ENCODE measurements at regions not wholly inside any gene's neighbourhood (a gene's known extent, or its start where the extent isn't known, plus 50 kb on each side); places are given as distances from the start of the nearest gene placed in this dataset.

DNA sequence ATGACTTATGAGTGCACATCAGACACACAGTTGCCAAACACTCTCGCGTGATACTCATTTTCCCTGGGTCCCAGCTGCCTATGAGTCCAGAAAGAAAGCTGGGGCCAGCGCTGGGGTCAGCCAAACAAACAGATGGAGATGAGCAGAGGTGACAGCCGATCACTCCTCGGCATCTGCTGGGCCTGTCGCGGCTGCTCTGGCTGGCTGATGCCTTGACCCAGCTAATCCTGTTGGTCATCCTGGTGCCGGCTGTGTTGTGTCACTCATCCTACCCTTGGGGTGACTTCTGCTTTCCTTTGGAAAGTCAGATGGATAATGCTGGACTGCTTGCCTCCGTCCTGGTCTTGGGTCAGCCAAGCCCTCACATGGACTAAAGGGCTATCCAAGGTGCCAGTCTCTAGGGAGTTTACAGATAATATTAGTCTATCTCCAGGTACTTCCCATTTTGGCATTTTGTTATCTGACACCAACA, 105.3 kb upstream of the PDZRN3 start:
- no peak for DNase-seq

DNA sequence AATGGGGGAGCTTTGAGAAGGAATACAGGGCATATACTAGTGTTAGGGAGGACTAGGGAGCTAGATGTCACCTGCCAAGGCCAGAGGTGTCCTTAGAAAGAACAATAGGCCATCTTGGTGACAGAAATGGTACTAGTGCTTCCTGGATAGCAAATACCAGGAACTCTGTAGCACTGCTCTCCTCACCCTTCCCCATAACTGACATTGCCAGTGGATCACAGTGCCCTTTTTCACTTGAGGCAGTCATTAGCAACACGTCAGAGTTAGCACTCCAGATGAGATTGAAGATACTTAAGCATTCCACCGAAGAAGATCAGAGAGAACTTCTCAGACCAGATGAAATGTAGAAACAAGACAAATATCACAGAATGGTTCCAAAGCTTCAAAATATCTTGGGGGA, 103.1 kb upstream of the PDZRN3 start:
- no peak for DNase-seq

- DNase-seq = no peak
Measured at GRCh38 chr3:73727117-73727821, 102.5 kb upstream of the PDZRN3 start.

GRCh38 chr3:73723596-73723995, 98.9 kb upstream of the PDZRN3 start:
- DNase-seq = no peak

- no peak for DNase-seq
Measured at GRCh38 chr3:73719861-73720260, 95.1 kb upstream of the PDZRN3 start.

GRCh38 chr3:73719413-73719851, 94.7 kb upstream of the PDZRN3 start:
- no peak for DNase-seq

DNA sequence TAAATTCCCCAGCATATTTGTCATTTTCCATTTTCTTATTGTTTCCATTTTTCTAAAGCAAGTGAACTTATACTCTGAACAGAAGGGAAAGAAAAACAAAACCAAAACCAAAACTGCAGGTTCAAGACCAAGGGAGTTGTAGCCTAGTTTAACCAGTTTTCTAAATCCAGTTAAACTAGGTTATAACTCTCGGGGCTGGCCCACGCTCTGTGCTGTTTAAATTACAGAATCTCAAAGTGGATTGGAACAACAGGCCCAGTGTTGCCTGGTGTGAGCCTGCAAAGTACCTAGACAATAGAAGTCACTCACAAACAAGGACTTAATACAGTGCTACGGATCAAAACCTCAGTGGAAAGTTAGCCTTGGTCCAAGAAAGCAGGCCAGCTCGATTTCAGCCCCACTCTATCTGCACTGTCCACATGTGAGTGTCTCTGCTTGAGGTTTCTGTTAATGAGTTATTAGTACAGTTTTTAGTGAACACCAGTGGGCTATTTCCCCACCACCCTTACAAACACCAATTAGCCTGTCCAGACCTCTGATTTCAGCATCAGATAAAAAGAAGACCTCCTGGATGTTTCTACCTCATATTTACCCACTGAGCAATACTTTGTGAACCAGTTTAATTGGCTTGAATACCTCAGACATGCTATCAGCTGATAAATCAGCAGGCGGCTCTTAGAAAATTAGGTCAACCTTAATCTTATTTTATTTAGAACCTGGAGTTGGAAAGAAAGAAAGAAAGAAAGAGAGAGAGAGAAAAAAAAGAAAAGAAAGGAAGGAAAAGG, 93.8 kb upstream of the PDZRN3 start:
- no peak for DNase-seq

GRCh38 chr3:73716418-73716817, 91.7 kb upstream of the PDZRN3 start:
- no peak for DNase-seq

DNA sequence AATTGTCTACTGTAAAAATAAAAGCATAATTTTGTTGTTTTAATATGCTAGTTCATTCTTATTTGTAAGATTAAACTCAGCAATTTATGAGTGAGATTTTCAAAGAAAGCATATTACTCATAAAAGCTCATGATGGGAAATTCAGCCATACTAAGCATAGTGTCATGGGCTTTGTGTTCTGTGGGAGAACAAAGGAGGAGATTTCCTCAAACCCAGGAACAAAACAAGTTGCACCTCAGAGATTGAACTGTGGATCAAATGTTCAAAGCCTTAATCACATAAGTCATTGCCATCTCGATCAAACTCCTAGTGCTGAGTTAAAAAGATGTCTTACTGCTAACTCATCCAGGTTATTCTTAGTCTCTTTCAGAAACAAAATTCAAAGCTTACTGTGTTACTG, 85.6 kb upstream of the PDZRN3 start:
- DNase-seq = no peak

DNA sequence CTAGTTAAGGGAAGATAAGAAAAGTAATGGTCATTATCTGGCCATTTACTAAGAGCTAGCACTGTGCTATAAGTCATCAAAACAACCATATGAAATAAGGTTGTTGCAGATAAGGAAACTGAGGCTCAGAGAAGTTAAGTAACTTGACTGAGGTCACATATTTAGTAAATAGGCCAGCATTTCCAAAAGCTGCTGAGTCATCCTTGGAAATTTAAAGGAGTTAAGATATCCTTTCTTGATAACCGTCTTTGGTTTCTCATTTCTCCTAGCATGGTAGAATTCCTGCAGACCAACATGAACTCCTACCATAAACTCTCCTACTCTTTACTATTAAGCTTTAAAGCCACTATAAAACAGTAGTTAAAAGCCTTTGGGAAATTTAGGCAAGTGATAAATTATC, 85.0 kb upstream of the PDZRN3 start:
- DNase-seq = no peak

GRCh38 chr3:73708956-73709355, 84.2 kb upstream of the PDZRN3 start:
- no peak for DNase-seq

- no peak for DNase-seq
Measured at GRCh38 chr3:73707772-73708171, 83.0 kb upstream of the PDZRN3 start.

- DNase-seq = no peak
Measured at GRCh38 chr3:73706771-73707170, 82.0 kb upstream of the PDZRN3 start.

DNA sequence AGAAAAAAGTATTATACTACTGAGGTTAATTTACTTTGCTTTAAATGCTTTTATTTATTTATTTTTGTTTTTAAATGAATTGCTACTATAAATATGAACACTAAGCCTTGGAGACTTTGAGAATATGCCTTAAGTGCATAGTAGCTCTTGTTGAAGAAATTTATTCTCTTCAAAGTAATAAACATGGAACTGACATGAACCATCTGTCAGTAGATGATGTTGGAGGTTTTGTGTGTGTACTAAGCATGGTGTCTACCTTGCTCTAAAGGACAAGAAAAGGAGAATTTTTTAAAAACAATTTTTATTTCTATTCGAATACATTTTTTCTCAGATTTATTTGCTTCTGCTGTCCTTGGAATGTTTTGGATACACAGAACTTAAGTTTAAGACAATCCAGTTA, 81.1 kb upstream of the PDZRN3 start:
- DNase-seq = no peak

DNA sequence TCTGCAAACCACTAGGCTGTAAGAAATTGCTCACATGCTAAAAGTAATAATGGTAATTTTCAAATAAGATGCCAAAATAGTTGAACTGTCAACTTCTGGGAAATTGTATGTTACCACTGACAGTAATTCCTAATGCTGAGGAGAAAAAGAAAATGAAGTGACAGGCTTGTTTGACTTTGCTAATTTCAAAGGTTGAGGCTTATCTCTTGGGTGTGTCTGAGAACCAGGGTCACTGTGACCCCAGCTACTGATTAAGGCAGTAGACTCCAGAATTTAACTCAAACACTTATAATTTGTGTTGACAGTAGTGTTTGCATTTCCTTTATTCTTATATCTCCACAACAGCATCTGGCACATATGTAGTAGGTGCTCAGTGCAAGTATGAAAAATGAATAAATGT, 74.6 kb upstream of the PDZRN3 start:
- no peak for DNase-seq

GRCh38 chr3:73697020-73697419, 72.3 kb upstream of the PDZRN3 start:
- no peak for DNase-seq

DNA sequence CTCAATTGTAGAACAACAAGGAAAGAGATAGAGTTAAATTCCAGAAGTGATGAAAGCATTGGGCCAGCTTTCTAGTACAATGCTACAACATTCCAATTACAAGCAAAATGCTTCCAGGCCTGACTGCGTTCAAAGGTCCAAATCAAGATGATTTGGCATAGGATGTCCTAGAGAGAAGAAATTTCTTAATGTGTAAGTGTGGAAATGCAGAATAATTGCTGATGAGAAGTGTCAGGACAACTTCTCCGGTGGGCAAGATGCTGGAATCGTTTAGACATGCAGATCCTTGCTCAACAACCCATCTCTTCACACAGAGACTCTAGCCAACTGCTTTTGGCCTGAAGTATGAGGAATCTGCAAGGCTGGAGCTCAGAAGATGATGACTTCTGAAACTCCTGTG, 71.1 kb upstream of the PDZRN3 start:
- DNase-seq = no peak

DNA sequence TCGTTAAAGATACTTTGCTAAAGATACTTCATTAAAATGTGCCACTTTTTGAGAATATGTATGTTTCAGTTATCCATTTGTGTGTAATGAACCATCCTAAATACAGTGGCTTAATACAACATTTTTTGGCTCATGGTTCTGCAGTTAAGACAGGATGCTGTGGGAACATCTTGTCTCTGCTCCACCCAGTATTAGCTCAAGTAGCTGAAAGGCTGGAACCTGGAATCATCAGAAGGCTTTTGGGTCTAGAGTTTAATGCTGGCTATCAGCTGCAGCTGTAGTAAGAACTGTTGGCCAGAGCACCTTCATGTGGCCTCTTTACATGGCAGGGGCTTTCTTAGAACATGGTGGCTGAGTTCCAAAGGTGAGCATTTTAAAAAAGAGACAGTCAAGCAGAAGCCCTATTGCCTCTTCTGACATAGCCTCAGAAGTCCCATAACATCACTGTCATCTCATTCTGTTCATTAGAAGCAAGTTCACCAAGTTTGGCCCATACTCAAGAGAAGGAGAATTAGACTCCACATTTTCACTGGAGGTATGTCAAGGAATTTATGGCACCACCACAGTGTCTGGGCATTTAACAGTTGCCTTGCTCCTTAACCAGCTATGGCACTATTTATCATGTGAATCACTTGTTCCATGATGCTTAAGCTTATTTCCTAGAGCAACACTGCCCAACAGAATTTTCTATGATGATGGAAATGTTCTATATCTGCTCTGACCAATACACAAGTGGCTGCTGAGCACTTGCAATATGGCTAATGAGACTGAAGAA, 70.4 kb upstream of the PDZRN3 start:
- DNase-seq = no peak

GRCh38 chr3:73687106-73688004, 62.6 kb upstream of the PDZRN3 start:
- DNase-seq = no peak

- peak; percentile 65 for DNase-seq
Measured at GRCh38 chr3:73685061-73685460, 60.3 kb upstream of the PDZRN3 start.

GRCh38 chr3:73683706-73684105, 59.0 kb upstream of the PDZRN3 start:
- DNase-seq = no peak

DNA sequence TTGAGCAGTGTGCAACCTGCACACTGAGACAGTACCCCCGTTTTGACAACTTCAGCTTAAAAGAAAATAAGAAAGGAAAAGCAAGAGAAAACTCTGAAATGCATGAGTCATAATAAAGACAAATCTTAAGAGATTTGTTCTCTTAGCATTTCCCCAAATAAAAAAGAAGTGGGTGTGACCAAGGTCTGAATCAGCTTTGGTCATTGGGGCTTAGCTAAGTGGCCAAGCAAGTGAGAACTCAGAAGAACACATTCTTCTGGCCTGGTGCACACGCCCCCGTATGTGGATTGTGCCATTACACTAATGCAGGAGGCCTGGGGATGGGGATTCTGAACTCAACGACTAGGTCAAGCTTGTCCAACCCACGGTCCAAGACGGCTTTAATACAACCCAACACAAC, 56.9 kb upstream of the PDZRN3 start:
- DNase-seq = no peak

DNA sequence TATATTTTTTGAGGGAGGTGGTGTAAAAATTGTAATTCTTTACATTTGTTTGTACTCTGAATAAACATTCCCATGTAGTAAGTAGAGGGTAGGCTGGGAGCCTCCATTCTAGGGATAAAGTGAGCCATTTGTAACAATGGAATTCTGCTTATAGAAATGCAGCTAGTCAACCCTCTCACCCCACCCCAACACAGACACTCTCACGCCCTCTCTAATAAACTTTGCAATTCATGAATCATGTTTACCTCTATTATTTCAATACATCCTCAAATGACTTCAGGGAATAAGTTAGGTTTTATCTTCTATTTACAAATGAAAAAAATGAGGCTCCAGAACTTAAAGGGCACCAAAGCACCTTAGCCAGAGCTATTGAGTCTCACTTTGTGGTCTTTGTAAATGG, 56.5 kb upstream of the PDZRN3 start:
- no peak for DNase-seq
